PFSK-1 (cell line): ENCODE measurements at regions not wholly inside any gene's neighbourhood (a gene's known extent, or its start where the extent isn't known, plus 50 kb on each side); places are given as distances from the start of the nearest gene placed in this dataset.

Experiments used
- FOXP2 ChIP-seq: optimal IDR thresholded peaks from 2 replicates; pipeline ENCODE3; 2011; ENCODE audit warnings: borderline replicate concordance, control low read depth, inconsistent platforms; ENCODE audit not compliant: insufficient read depth; ENCODE audit errors: extremely low read length, extremely low read depth
- POLR2AphosphoS5 ChIP-seq: IDR thresholded peaks from 2 replicates; pipeline ENCODE4 v1.6.1; 2012; ENCODE audit warnings: low read depth, mild to moderate bottlenecking, control low read depth, low read length, moderate library complexity
- SIN3A ChIP-seq: IDR thresholded peaks from 2 replicates; pipeline ENCODE4 v1.6.1; 2012; ENCODE audit warnings: mild to moderate bottlenecking, low read length, moderate library complexity, borderline replicate concordance; ENCODE audit not compliant: insufficient read depth
- TAF1 ChIP-seq: IDR thresholded peaks from 2 replicates; pipeline ENCODE4 v1.6.1; 2012; ENCODE audit warnings: low read length, control low read depth, borderline replicate concordance; ENCODE audit not compliant: insufficient read depth
- TF ChIP-seq, protein P1 (sequence below), 2 experiments: IDR thresholded peaks; 2 replicates each; pipeline versions ENCODE4 v1.6.1 to v1.8.0; 2011 to 2012; ENCODE audit warnings: low read depth in 2 of 2, low read length in 2 of 2, control low read depth in 1 of 2, inconsistent platforms in 1 of 2, mild to moderate bottlenecking in 1 of 2, moderate library complexity in 1 of 2; ENCODE audit not compliant: insufficient read depth in 1 of 2

DNA sequence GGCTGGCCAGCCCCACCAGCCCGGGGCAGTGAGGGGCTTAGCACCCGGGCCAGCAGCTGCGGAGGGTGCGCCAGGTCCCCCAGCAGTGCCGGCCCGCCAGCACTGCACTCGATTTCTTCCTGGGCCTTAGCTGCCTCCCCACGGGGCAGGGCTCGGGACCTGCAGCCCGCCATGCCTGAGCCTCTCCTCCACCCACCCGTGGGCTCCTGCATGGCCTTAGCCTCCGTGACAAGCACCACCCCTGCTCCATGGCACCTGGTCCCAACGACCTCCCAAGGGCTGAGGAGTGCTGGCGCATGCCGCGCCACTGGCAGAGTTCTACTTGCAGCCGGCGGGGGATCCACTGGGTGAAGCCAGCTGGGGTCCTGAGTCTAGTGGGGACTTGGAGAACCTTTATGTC, 452.6 kb downstream of the AGTPBP1 start:
- TF ChIP-seq TAF1 (no peak), FOXP2 (no peak), SIN3A (no peak), POLR2AphosphoS5 (no peak)
- TF ChIP-seq, protein P1, sequence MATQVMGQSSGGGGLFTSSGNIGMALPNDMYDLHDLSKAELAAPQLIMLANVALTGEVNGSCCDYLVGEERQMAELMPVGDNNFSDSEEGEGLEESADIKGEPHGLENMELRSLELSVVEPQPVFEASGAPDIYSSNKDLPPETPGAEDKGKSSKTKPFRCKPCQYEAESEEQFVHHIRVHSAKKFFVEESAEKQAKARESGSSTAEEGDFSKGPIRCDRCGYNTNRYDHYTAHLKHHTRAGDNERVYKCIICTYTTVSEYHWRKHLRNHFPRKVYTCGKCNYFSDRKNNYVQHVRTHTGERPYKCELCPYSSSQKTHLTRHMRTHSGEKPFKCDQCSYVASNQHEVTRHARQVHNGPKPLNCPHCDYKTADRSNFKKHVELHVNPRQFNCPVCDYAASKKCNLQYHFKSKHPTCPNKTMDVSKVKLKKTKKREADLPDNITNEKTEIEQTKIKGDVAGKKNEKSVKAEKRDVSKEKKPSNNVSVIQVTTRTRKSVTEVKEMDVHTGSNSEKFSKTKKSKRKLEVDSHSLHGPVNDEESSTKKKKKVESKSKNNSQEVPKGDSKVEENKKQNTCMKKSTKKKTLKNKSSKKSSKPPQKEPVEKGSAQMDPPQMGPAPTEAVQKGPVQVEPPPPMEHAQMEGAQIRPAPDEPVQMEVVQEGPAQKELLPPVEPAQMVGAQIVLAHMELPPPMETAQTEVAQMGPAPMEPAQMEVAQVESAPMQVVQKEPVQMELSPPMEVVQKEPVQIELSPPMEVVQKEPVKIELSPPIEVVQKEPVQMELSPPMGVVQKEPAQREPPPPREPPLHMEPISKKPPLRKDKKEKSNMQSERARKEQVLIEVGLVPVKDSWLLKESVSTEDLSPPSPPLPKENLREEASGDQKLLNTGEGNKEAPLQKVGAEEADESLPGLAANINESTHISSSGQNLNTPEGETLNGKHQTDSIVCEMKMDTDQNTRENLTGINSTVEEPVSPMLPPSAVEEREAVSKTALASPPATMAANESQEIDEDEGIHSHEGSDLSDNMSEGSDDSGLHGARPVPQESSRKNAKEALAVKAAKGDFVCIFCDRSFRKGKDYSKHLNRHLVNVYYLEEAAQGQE (IDR thresholded peaks at IDR 0.05; ENCODE audit: insufficient read depth in 1 of 2, low read depth in 2 of 2, low read length in 2 of 2): no peak

GRCh38 chr9:85283421-85283820, 458.3 kb downstream of the AGTPBP1 start:
- no peak for TF ChIP-seq POLR2AphosphoS5
- TF ChIP-seq, protein P1 (IDR thresholded peaks at IDR 0.05; ENCODE audit: insufficient read depth in 1 of 2, low read depth in 2 of 2, low read length in 2 of 2): no peak
- TF ChIP-seq TAF1: no peak
- TF ChIP-seq FOXP2: no peak
- no peak for TF ChIP-seq SIN3A

- TF ChIP-seq SIN3A (no peak), POLR2AphosphoS5 (no peak), FOXP2 (no peak), TAF1 (no peak)
- TF ChIP-seq, protein P1 (IDR thresholded peaks at IDR 0.05; ENCODE audit: insufficient read depth in 1 of 2, low read depth in 2 of 2, low read length in 2 of 2): no peak
Measured at GRCh38 chr9:85278769-85279168, 463.0 kb downstream of the AGTPBP1 start.

DNA sequence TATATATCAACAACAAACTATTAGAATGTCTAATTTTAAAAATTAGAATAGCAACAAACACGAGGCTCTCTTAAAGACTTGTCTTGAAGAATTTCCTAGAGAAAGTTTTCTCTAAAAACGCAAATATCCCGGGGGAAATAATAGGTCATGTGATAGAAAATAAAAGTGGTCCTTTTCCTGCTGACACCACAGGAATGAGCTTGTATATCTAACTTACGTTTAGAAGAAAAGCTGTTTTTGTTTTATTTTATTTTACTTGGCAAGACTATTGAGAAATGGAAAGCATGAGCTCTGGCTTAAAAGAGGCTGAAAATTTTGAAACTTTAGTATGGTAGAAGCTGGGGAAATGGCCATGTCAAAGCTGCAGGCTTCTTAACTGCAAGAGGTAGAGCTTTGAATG, 465.0 kb downstream of the AGTPBP1 start:
- no peak for TF ChIP-seq FOXP2

GRCh38 chr9:85269811-85270210, 471.9 kb downstream of the AGTPBP1 start:
- no peak for TF ChIP-seq TAF1
- no peak for TF ChIP-seq FOXP2
- TF ChIP-seq POLR2AphosphoS5: no peak
- TF ChIP-seq SIN3A: no peak
- TF ChIP-seq, protein P1 (IDR thresholded peaks at IDR 0.05; ENCODE audit: insufficient read depth in 1 of 2, low read depth in 2 of 2, low read length in 2 of 2): no peak
